Natural killer cell (primary cell): ENCODE measurements at regions not wholly inside any gene's neighbourhood (a gene's known extent, or its start where the extent isn't known, plus 50 kb on each side); places are given as distances from the start of the nearest gene placed in this dataset.
A peak's percentile ranks its signal among the peaks of the same experiment; 100 is the strongest.
"Not testable (repeated sequence)": the region's sequence is repeated elsewhere in the genome, so short reads cannot be mapped to it uniquely, and the experiment has no call there.

Source experiments
- ATAC-seq, 3 donors: fragments of 150-1000 bp in 2 of 3; fragments of 200-7000 bp in 1 of 3; cut with Tn5 transposase; 1 replicate in 1 of 3; 2 replicates in 2 of 3; pipeline ENCODE4 v1.10.0; 2021; ENCODE audit warnings: mild to moderate bottlenecking in 2 of 3, moderate library complexity in 2 of 3
- DNase-seq, 2 donors: peaks; one replicate each; pipeline versions ENCODE4 v3.0.0 to v3.0.0-alpha.2; 2013 to 2021; ENCODE audit warnings: mixed read lengths in 1 of 2
- H3K27ac ChIP-seq: one replicate; pipeline ENCODE4 v1.5.1; 2013; ENCODE audit warnings: mild to moderate bottlenecking, low read length
- H3K27me3 ChIP-seq: one replicate; pipeline ENCODE4 v1.6.1; 2013; ENCODE audit warnings: low read length; ENCODE audit not compliant: control insufficient read depth, insufficient read depth
- H3K36me3 ChIP-seq: one replicate; pipeline ENCODE4 v1.6.1; 2013; ENCODE audit warnings: low read length; ENCODE audit not compliant: control insufficient read depth, insufficient read depth
- H3K4me1 ChIP-seq: one replicate; pipeline ENCODE4 v1.6.1; 2013; ENCODE audit warnings: low read length; ENCODE audit not compliant: control insufficient read depth, insufficient read depth
- H3K4me3 ChIP-seq: one replicate; pipeline ENCODE4 v1.5.1; 2013; ENCODE audit warnings: low read length
- H3K9me3 ChIP-seq: one replicate; pipeline ENCODE4 v1.6.1; 2013; ENCODE audit warnings: low read length; ENCODE audit not compliant: control insufficient read depth, insufficient read depth
- H3K27ac Mint-ChIP-seq, 2 donors: one replicate each; pipeline ENCODE4 v1.8.0; 2022; ENCODE audit warnings: mild to moderate bottlenecking in 2 of 2, mixed read lengths in 2 of 2, moderate library complexity in 1 of 2
- H3K27me3 Mint-ChIP-seq, 2 donors: one replicate each; pipeline ENCODE4 v1.8.0; 2022; ENCODE audit warnings: low read depth in 2 of 2, mixed read lengths in 2 of 2
- H3K36me3 Mint-ChIP-seq: one replicate; pipeline ENCODE4 v1.8.0; 2022; ENCODE audit warnings: mixed read lengths
- H3K4me1 Mint-ChIP-seq, 2 donors: one replicate each; pipeline ENCODE4 v1.8.0; 2022; ENCODE audit warnings: mixed read lengths in 2 of 2
- H3K4me3 Mint-ChIP-seq: one replicate; pipeline ENCODE4 v1.8.0; 2022; ENCODE audit warnings: mild to moderate bottlenecking, moderate library complexity, mixed read lengths
- H3K9me3 Mint-ChIP-seq, 2 donors: one replicate each; pipeline ENCODE4 v1.8.0; 2022; ENCODE audit warnings: mixed read lengths in 2 of 2
- WGBS: methylation state at CpG from one replicate; pipeline ENCODE4 v1.1.7; 2013; ENCODE audit warnings: missing lambda C conversion rate; ENCODE audit not compliant: insufficient coverage; 5-methylcytosine and 5-hydroxymethylcytosine counted together
- intact Hi-C: fragments of 100-400 bp; cut with micrococcal nuclease; formaldehyde crosslinking; loops from one replicate; pipeline ENCODE4 v1.14.2; 2022
- TF ChIP-seq, protein P1 (sequence below): fragments of 200-600 bp; IDR thresholded peaks from one replicate; pipeline ENCODE4 v1.8.0; 2022; ENCODE audit warnings: antibody characterized with exemption

GRCh38 chr15:20680257-20680815 lies 138.7 kb upstream of the GOLGA6L6 start:
- H3K4me1 Mint-ChIP-seq, H3K27ac Mint-ChIP-seq, H3K9me3 ChIP-seq, DNase-seq, H3K9me3 Mint-ChIP-seq, H3K36me3 Mint-ChIP-seq, H3K27ac ChIP-seq, H3K36me3 ChIP-seq, H3K27me3 ChIP-seq, intact Hi-C loops, H3K4me1 ChIP-seq, H3K4me3 Mint-ChIP-seq, ATAC-seq, H3K4me3 ChIP-seq: not testable (repeated sequence)
- peaks cover 8 to 15% of the 10 kb centered on the region in 2 donors for H3K27me3 Mint-ChIP-seq
- no CpG with 5 or more reads among the region's 9 CpGs for WGBS

DNA sequence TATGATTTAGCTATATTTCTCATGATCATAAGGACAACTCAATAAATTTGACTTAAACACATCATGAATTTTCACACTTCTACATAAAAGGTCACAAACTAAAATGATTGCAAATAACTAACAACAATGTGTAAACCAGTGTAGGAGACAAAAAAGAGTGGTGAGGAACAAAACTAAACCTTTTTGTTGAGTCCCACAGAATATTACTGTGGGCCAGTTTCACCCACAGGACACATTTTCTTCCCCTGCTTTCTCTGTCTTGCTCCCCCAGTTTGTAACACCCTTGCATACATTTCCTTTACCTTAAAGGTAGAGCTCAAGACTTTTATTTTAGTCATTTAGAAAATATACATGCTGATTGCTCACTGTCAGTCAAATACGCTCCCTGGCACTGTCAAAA lies 130.9 kb upstream of the GOLGA6L6 start:
- DNase-seq = no peak
- H3K4me1 Mint-ChIP-seq = no peaks in the 10 kb centered on the region
- Histone ChIP-seq H3K9me3 (no peaks in the 10 kb centered on the region), H3K27ac (no peak overlapping the region), H3K4me3 (no peak overlapping the region), H3K36me3 (no peaks in the 10 kb centered on the region), H3K27me3 (peaks cover 4% of the 10 kb centered on the region), H3K4me1 (no peaks in the 10 kb centered on the region)
- H3K4me3 Mint-ChIP-seq = no peak overlapping the region
- ATAC-seq = peak in 1 of 3 donors; percentile 27
- intact Hi-C loops = no loop called here
- WGBS = 91% methylated on average over 1 of the region's 1 CpG
- peaks cover 3 to 8% of the 10 kb centered on the region in 2 donors for H3K27me3 Mint-ChIP-seq
- TF ChIP-seq, protein P1, sequence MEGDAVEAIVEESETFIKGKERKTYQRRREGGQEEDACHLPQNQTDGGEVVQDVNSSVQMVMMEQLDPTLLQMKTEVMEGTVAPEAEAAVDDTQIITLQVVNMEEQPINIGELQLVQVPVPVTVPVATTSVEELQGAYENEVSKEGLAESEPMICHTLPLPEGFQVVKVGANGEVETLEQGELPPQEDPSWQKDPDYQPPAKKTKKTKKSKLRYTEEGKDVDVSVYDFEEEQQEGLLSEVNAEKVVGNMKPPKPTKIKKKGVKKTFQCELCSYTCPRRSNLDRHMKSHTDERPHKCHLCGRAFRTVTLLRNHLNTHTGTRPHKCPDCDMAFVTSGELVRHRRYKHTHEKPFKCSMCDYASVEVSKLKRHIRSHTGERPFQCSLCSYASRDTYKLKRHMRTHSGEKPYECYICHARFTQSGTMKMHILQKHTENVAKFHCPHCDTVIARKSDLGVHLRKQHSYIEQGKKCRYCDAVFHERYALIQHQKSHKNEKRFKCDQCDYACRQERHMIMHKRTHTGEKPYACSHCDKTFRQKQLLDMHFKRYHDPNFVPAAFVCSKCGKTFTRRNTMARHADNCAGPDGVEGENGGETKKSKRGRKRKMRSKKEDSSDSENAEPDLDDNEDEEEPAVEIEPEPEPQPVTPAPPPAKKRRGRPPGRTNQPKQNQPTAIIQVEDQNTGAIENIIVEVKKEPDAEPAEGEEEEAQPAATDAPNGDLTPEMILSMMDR = no peak
- no peaks in the 10 kb centered on the region for H3K36me3 Mint-ChIP-seq
- no peaks in the 10 kb centered on the region for H3K9me3 Mint-ChIP-seq
- no peak overlapping the region for H3K27ac Mint-ChIP-seq

DNA sequence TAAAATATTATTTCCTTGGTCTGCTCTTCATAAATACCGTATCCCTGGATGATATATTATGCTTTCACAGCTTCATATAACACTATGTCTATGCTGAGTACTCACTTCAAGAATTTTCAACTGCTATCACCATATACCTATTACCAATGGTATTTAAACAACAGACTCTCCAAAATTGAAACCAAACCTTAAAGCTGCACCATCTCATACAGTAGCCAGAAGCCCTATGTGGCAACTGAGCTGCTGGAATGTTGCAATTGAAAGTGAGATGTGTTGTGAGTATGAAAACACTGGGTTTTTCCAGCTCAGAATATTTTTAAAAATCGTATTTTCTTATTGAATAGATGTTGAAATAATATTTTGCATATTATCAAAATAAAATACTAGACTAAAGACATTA lies 130.1 kb upstream of the GOLGA6L6 start:
- Histone ChIP-seq H3K27me3 (peaks cover 9% of the 10 kb centered on the region), H3K36me3 (no peaks in the 10 kb centered on the region), H3K4me3 (no peak overlapping the region), H3K27ac (no peak overlapping the region), H3K4me1 (no peaks in the 10 kb centered on the region), H3K9me3 (no peaks in the 10 kb centered on the region)
- no peaks in the 10 kb centered on the region for H3K4me1 Mint-ChIP-seq
- no peaks in the 10 kb centered on the region for H3K36me3 Mint-ChIP-seq
- peaks cover 3 to 6% of the 10 kb centered on the region in 2 donors for H3K27me3 Mint-ChIP-seq
- H3K9me3 Mint-ChIP-seq = no peaks in the 10 kb centered on the region
- ATAC-seq (no peak), DNase-seq (no peak)
- intact Hi-C loops = no loop called here
- H3K4me3 Mint-ChIP-seq = no peak overlapping the region
- TF ChIP-seq, protein P1 = no peak
- H3K27ac Mint-ChIP-seq = no peak overlapping the region
- 75% methylated on average over 1 of the region's 2 CpGs for WGBS

DNA sequence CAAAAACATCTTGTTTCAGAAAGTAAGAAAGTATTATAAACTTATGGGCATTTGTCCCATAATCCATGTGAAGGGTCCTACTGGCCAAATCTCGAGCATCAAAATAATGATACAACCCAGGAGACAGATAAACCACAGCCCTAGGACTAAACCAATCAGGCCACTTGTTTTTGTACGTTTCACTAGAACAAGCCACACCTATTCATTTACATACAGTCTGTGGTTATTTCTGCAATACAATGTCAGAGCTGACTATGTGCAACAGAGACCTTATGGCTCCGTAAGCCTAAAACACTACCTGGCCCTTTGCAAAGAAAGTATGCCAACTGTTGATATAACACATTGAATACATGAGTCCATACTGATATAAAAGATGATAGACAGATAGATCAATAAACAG lies 124.8 kb upstream of the GOLGA6L6 start:
- H3K9me3 ChIP-seq, H3K27ac Mint-ChIP-seq, H3K36me3 ChIP-seq, H3K4me3 ChIP-seq, DNase-seq, intact Hi-C loops, H3K27me3 ChIP-seq, H3K36me3 Mint-ChIP-seq, H3K27me3 Mint-ChIP-seq, H3K4me1 ChIP-seq, ATAC-seq, H3K27ac ChIP-seq, H3K4me3 Mint-ChIP-seq, H3K4me1 Mint-ChIP-seq, H3K9me3 Mint-ChIP-seq: not testable (repeated sequence)
- WGBS = 76% methylated on average over 3 of the region's 3 CpGs
